H9 (cell line): ENCODE measurements at regions not wholly inside any gene's neighbourhood (a gene's known extent, or its start where the extent isn't known, plus 50 kb on each side); places are given as distances from the start of the nearest gene placed in this dataset.

Experiments used
- DNase-seq: peaks from one replicate; pipeline ENCODE4 v3.0.0-alpha.2; 2017
- H2AFZ ChIP-seq: one replicate; pipeline ENCODE4 v1.6.1; 2013; ENCODE audit warnings: mild to moderate bottlenecking, low read length, control low read depth, moderate library complexity
- H2AK5ac ChIP-seq: 2 replicates; pipeline ENCODE4 v1.6.1; 2013; ENCODE audit warnings: low read length, control low read depth, mixed read lengths; ENCODE audit not compliant: insufficient read length
- H2BK120ac ChIP-seq: one replicate; pipeline ENCODE4 v1.6.1; 2013; ENCODE audit warnings: low read depth, mild to moderate bottlenecking, low read length, control low read depth, inconsistent platforms; ENCODE audit not compliant: poor library complexity, severe bottlenecking
- H2BK12ac ChIP-seq: 2 replicates; pipeline ENCODE4 v1.6.1; 2013; ENCODE audit warnings: low read length, control low read depth, mixed read lengths, low read depth; ENCODE audit not compliant: insufficient read length
- H2BK15ac ChIP-seq: 2 replicates; pipeline ENCODE4 v1.6.1; 2013; ENCODE audit warnings: low read depth, low read length, control low read depth
- H2BK20ac ChIP-seq: one replicate; pipeline ENCODE4 v1.6.1; 2013; ENCODE audit warnings: low read depth, mild to moderate bottlenecking, low read length, control low read depth, inconsistent platforms; ENCODE audit not compliant: poor library complexity, severe bottlenecking
- H2BK5ac ChIP-seq: 2 replicates; pipeline ENCODE4 v1.6.1; 2013; ENCODE audit warnings: low read length, control low read depth, mixed read lengths; ENCODE audit not compliant: insufficient read length
- H3K14ac ChIP-seq: 2 replicates; pipeline ENCODE4 v1.6.1; 2013; ENCODE audit warnings: low read length, control low read depth; ENCODE audit not compliant: insufficient read depth
- H3K18ac ChIP-seq: 2 replicates; pipeline ENCODE4 v1.6.1; 2013; ENCODE audit warnings: low read depth, mild to moderate bottlenecking, mixed read lengths, low read length, control low read depth; ENCODE audit not compliant: insufficient read length
- H3K23ac ChIP-seq: 2 replicates; pipeline ENCODE4 v1.6.1; 2013; ENCODE audit warnings: low read length, control low read depth, mixed read lengths, low read depth; ENCODE audit not compliant: insufficient read length
- H3K23me2 ChIP-seq: 2 replicates; pipeline ENCODE4 v1.6.1; 2013; ENCODE audit warnings: low read depth, mild to moderate bottlenecking, mixed read lengths, low read length, control low read depth; ENCODE audit not compliant: insufficient read length, poor library complexity, severe bottlenecking
- H3K27ac ChIP-seq: 2 replicates; pipeline ENCODE4 v1.5.1; 2013; ENCODE audit warnings: low read length, control low read depth, mixed read lengths, low read depth; ENCODE audit not compliant: insufficient read length
- H3K27me3 ChIP-seq: 2 replicates; pipeline ENCODE4 v1.6.1; 2013; ENCODE audit warnings: low read length, control low read depth, inconsistent platforms; ENCODE audit not compliant: insufficient read depth
- H3K4ac ChIP-seq: 2 replicates; pipeline ENCODE4 v1.6.1; 2013; ENCODE audit warnings: low read depth, mild to moderate bottlenecking, control low read depth, inconsistent platforms, low read length, moderate library complexity
- H3K4me1 ChIP-seq: 2 replicates; pipeline ENCODE4 v1.6.1; 2013; ENCODE audit warnings: low read length, control low read depth, inconsistent platforms; ENCODE audit not compliant: insufficient read depth
- H3K4me2 ChIP-seq: 2 replicates; pipeline ENCODE4 v1.6.1; 2013; ENCODE audit warnings: low read length, control low read depth, mixed read lengths; ENCODE audit not compliant: insufficient read length, insufficient read depth
- H3K56ac ChIP-seq: 2 replicates; pipeline ENCODE4 v1.6.1; 2013; ENCODE audit warnings: low read depth, mild to moderate bottlenecking, mixed read lengths, low read length, control low read depth; ENCODE audit not compliant: insufficient read length
- H3K79me1 ChIP-seq: 2 replicates; pipeline ENCODE4 v1.6.1; 2013; ENCODE audit warnings: low read depth, mild to moderate bottlenecking, moderate library complexity, low read length, control low read depth, inconsistent platforms; ENCODE audit not compliant: insufficient read depth, poor library complexity, severe bottlenecking
- H3K79me2 ChIP-seq: 2 replicates; pipeline ENCODE4 v1.6.1; 2013; ENCODE audit warnings: low read length, control low read depth, inconsistent platforms; ENCODE audit not compliant: insufficient read depth
- H3K9ac ChIP-seq: 2 replicates; pipeline ENCODE4 v1.6.1; 2013; ENCODE audit warnings: low read length, control low read depth, mixed read lengths; ENCODE audit not compliant: insufficient read length; ENCODE audit errors: extremely low read depth
- H3K9me3 ChIP-seq: one replicate; pipeline ENCODE4 v1.6.1; 2013; ENCODE audit warnings: low read depth, low read length, inconsistent platforms; ENCODE audit not compliant: control insufficient read depth
- H3T11ph ChIP-seq: one replicate; pipeline ENCODE4 v1.6.1; 2013; ENCODE audit warnings: mild to moderate bottlenecking, low read length, control low read depth, inconsistent platforms
- H4K20me1 ChIP-seq: one replicate; pipeline ENCODE4 v1.6.1; 2013; ENCODE audit not compliant: control insufficient read depth, insufficient read length, insufficient read depth
- H4K5ac ChIP-seq: 2 replicates; pipeline ENCODE4 v1.6.1; 2013; ENCODE audit warnings: low read depth, mild to moderate bottlenecking, mixed read lengths, low read length, control low read depth; ENCODE audit not compliant: insufficient read length
- H4K8ac ChIP-seq: replicated peaks from 2 replicates; pipeline ENCODE4 v1.6.1; 2013; ENCODE audit warnings: low read length, control low read depth, mixed read lengths, low read depth; ENCODE audit not compliant: insufficient read length
- H4K91ac ChIP-seq: 2 replicates; pipeline ENCODE4 v1.6.1; 2013; ENCODE audit warnings: low read depth, mild to moderate bottlenecking, moderate library complexity, mixed read lengths, low read length, control low read depth; ENCODE audit not compliant: insufficient read length
- H3K27ac Mint-ChIP-seq, 3 experiments: 2 replicates in 2 of 3; 3 replicates in 1 of 3; pipeline ENCODE4 v1.8.0; 2020 to 2021; ENCODE audit warnings: mixed read lengths in 3 of 3, mild to moderate bottlenecking in 1 of 3, moderate library complexity in 1 of 3
- H3K27me3 Mint-ChIP-seq: 2 replicates; pipeline ENCODE4 v1.8.0; 2021; ENCODE audit warnings: low read depth, mild to moderate bottlenecking, moderate library complexity, mixed read lengths
- H3K36me3 Mint-ChIP-seq, 3 experiments: 2 replicates in 2 of 3; 3 replicates in 1 of 3; pipeline ENCODE4 v1.8.0; 2020 to 2021; ENCODE audit warnings: low read depth in 3 of 3, mixed read lengths in 3 of 3; ENCODE audit not compliant: insufficient read depth in 1 of 3
- H3K4me1 Mint-ChIP-seq, 2 experiments: 2 replicates each; pipeline ENCODE4 v1.8.0; 2020; ENCODE audit warnings: mixed read lengths in 2 of 2
- H3K4me3 Mint-ChIP-seq, 2 experiments: 2 replicates in 1 of 2; 3 replicates in 1 of 2; pipeline ENCODE4 v1.8.0; 2020 to 2021; ENCODE audit warnings: mild to moderate bottlenecking in 2 of 2, mixed read lengths in 2 of 2, moderate library complexity in 1 of 2
- H3K9me3 Mint-ChIP-seq, 2 experiments: 2 replicates in 1 of 2; 3 replicates in 1 of 2; pipeline ENCODE4 v1.8.0; 2020; ENCODE audit warnings: mild to moderate bottlenecking in 2 of 2, mixed read lengths in 2 of 2, moderate library complexity in 1 of 2
- CTCF ChIP-seq: fragments of 200-600 bp; sonication (generic); conservative IDR thresholded peaks from 3 replicates; pipeline ENCODE4 v1.8.0; 2021; ENCODE audit warnings: antibody characterized with exemption, mild to moderate bottlenecking
- WGBS: extraction: QIAGEN DNeasy Blood & Tissue Kit; methylation state at CpG from one replicate; pipeline ENCODE4 v1.1.7; 2013; ENCODE audit warnings: missing lambda C conversion rate, low lambda C conversion rate, mixed read lengths; ENCODE audit not compliant: insufficient read length; ENCODE audit errors: extremely low coverage; 5-methylcytosine and 5-hydroxymethylcytosine counted together

DNA sequence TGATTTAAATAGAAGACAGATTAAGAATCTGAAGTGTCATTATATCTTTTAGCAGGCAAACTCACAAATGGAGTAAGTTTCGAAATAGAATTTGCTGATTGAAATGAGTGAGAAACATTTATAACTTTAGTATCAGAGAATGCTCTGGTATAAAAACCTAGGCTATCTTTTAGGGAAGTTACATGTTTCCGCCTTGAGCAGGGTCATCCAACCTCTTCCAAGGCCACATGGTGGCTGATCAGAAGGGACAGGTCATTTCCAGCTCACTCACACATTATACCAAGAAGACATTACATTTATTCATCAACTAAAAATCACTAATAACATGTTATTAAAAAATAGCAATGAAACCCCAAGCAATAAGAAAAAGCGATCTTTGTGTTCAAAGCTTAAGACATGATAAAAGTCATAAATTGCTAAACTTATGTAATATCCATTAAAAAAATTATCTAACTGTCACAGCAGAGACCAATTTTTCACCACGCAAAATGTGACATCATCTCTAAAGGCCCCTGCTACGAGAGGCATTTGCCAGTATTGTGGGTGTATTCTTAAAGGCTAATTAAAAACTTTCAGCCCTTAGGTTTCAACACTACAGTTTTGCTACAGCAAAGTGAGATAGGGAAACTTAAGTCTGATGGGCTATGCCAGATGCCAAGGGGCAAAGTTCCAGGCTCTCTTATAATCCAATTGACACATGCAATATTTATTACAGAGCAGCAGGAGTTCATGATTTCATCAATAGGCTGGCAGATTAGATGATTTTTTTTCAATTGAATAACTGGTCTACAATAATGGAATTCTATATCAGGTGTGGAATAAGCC, 240.4 kb upstream of the TBL1XR1 start:
- H2BK120ac ChIP-seq: no peak overlapping the region
- no peaks in the 10 kb centered on the region for H3K36me3 Mint-ChIP-seq
- H2BK12ac ChIP-seq: no peak overlapping the region
- no peak overlapping the region for H4K5ac ChIP-seq
- H3K4me1 Mint-ChIP-seq: no peaks in the 10 kb centered on the region
- no peak overlapping the region for H3T11ph ChIP-seq
- no peaks in the 10 kb centered on the region for H3K23me2 ChIP-seq
- no peaks in the 10 kb centered on the region for H3K27me3 ChIP-seq
- H3K79me1 ChIP-seq: no peaks in the 10 kb centered on the region
- H2BK5ac ChIP-seq: no peak overlapping the region
- no peaks in the 10 kb centered on the region for H3K79me2 ChIP-seq
- H3K4ac ChIP-seq: no peak overlapping the region
- H3K4me2 ChIP-seq: no peak overlapping the region
- H3K9ac ChIP-seq: no peak overlapping the region
- H3K14ac ChIP-seq: no peak overlapping the region
- H4K8ac ChIP-seq: no peak overlapping the region
- WGBS: no CpG with 5 or more reads among the region's 5 CpGs
- TF ChIP-seq CTCF: no peak
- DNase-seq: no peak
- no peaks in the 10 kb centered on the region for H3K4me1 ChIP-seq
- H3K27ac ChIP-seq: no peak overlapping the region
- no peak overlapping the region for H4K91ac ChIP-seq
- no peak overlapping the region for H2BK20ac ChIP-seq
- H2AK5ac ChIP-seq: no peak overlapping the region
- H3K56ac ChIP-seq: no peak overlapping the region
- no peaks in the 10 kb centered on the region for H4K20me1 ChIP-seq
- no peak overlapping the region for H2AFZ ChIP-seq
- no peaks in the 10 kb centered on the region for H3K9me3 ChIP-seq
- no peak overlapping the region for H3K4me3 Mint-ChIP-seq
- H3K27ac Mint-ChIP-seq: no peak overlapping the region
- H3K18ac ChIP-seq: no peak overlapping the region
- H3K23ac ChIP-seq: no peak overlapping the region
- H3K27me3 Mint-ChIP-seq: no peaks in the 10 kb centered on the region
- no peak overlapping the region for H2BK15ac ChIP-seq
- H3K9me3 Mint-ChIP-seq: peaks cover 0 to 4% of the 10 kb centered on the region in 2 experiments; a peak in 1 of 5 replicates
